HFFc6 (cell line): ENCODE measurements at regions not wholly inside any gene's neighbourhood (a gene's known extent, or its start where the extent isn't known, plus 50 kb on each side); places are given as distances from the start of the nearest gene placed in this dataset.

ENCODE experiments used
- DNase-seq: peaks from one replicate; pipeline ENCODE4 v3.0.0-alpha.2; 2018
- H3K27ac Mint-ChIP-seq: 2 replicates; pipeline ENCODE4 v1.8.0; 2020; ENCODE audit warnings: mild to moderate bottlenecking, mixed read lengths
- H3K27me3 Mint-ChIP-seq: 2 replicates; pipeline ENCODE4 v1.8.0; 2021; ENCODE audit warnings: mild to moderate bottlenecking, moderate library complexity, mixed read lengths; ENCODE audit not compliant: insufficient read depth
- H3K36me3 Mint-ChIP-seq: 2 replicates; pipeline ENCODE4 v1.8.0; 2021; ENCODE audit warnings: low read depth, mixed read lengths
- H3K4me1 Mint-ChIP-seq: 2 replicates; pipeline ENCODE4 v1.8.0; 2020; ENCODE audit warnings: low read depth, mixed read lengths
- H3K4me3 Mint-ChIP-seq: 2 replicates; pipeline ENCODE4 v1.8.0; 2020; ENCODE audit warnings: mild to moderate bottlenecking, moderate library complexity, mixed read lengths
- H3K9me3 Mint-ChIP-seq: 2 replicates; pipeline ENCODE4 v1.8.0; 2020; ENCODE audit warnings: mild to moderate bottlenecking, mixed read lengths
- CTCF ChIP-seq: fragments of 200-600 bp; sonication (generic); IDR thresholded peaks from 2 replicates; pipeline ENCODE4 v1.5.0; 2021; ENCODE audit warnings: antibody characterized with exemption, mild to moderate bottlenecking

GRCh38 chr16:86923656-86924055, 345.3 kb downstream of the FOXL1 start:
- H3K36me3 Mint-ChIP-seq = peaks cover 21% of the 10 kb centered on the region
- no peak for TF ChIP-seq CTCF
- DNase-seq = no peak
- H3K27me3 Mint-ChIP-seq = peaks cover 32% of the 10 kb centered on the region
- peaks cover 36% of the 10 kb centered on the region for H3K4me1 Mint-ChIP-seq
- H3K9me3 Mint-ChIP-seq = peaks cover 20% of the 10 kb centered on the region
- no peak overlapping the region for H3K4me3 Mint-ChIP-seq
- no peak overlapping the region for H3K27ac Mint-ChIP-seq

GRCh38 chr16:86924537-86924936, 346.2 kb downstream of the FOXL1 start:
- Mint-ChIP-seq H3K27me3 (peaks cover 29% of the 10 kb centered on the region), H3K9me3 (peaks cover 20% of the 10 kb centered on the region), H3K4me3 (peak overlapping the region; percentile 0; the same call in 1 of the 2 replicates), H3K27ac (peak overlapping the region; percentile 15; the same call in 1 of the 2 replicates), H3K36me3 (peaks cover 17% of the 10 kb centered on the region), H3K4me1 (peaks cover 37% of the 10 kb centered on the region)
- TF ChIP-seq CTCF = no peak
- DNase-seq = peak; percentile 20

GRCh38 chr16:86925067-86925791, 346.9 kb downstream of the FOXL1 start:
- Mint-ChIP-seq H3K36me3 (peaks cover 17% of the 10 kb centered on the region), H3K9me3 (peaks cover 18% of the 10 kb centered on the region), H3K27ac (peak overlapping the region; percentile 15; the same call in 1 of the 2 replicates), H3K4me3 (peak overlapping the region; percentile 0; the same call in 1 of the 2 replicates), H3K4me1 (peaks cover 42% of the 10 kb centered on the region), H3K27me3 (peaks cover 27% of the 10 kb centered on the region)
- TF ChIP-seq CTCF = no peak
- no peak for DNase-seq

GRCh38 chr16:86926181-86927094, 348.1 kb downstream of the FOXL1 start:
- Mint-ChIP-seq H3K4me1 (peaks cover 42% of the 10 kb centered on the region), H3K36me3 (peaks cover 7% of the 10 kb centered on the region), H3K27me3 (peaks cover 15% of the 10 kb centered on the region), H3K27ac (no peak overlapping the region), H3K4me3 (no peak overlapping the region), H3K9me3 (peaks cover 6% of the 10 kb centered on the region)
- DNase-seq = no peak
- TF ChIP-seq CTCF = no peak

- Mint-ChIP-seq H3K4me1 (peaks cover 40% of the 10 kb centered on the region), H3K4me3 (no peak overlapping the region), H3K27me3 (peaks cover 14% of the 10 kb centered on the region), H3K27ac (no peak overlapping the region), H3K9me3 (no peaks in the 10 kb centered on the region), H3K36me3 (no peaks in the 10 kb centered on the region)
- no peak for TF ChIP-seq CTCF
- no peak for DNase-seq
These were observed 349.4 kb downstream of the FOXL1 start for GRCh38 chr16:86927699-86928098.
